ENCODE measurements at regions not wholly inside any gene's neighbourhood (a gene's known extent, or its start where the extent isn't known, plus 50 kb on each side); places are given as distances from the start of the nearest gene placed in this dataset.

- Histone ChIP-seq H3K27ac (ENCODE audit: low read depth in 2 of 2, low read length in 2 of 2) (no peak overlapping the region), H3K9ac (ENCODE audit: low read length in 3 of 3) (no peak overlapping the region), H3K36me3 (ENCODE audit: control insufficient read depth in 2 of 3, insufficient read depth in 3 of 3, low read length in 3 of 3) (no peaks in the 10 kb centered on the region), H3K4me3 (ENCODE audit: low read length in 3 of 3) (no peak overlapping the region), H3K4me1 (ENCODE audit: control insufficient read depth in 2 of 3, insufficient read depth in 2 of 3, low read depth in 1 of 3, low read length in 3 of 3) (no peaks in the 10 kb centered on the region), H3K9me3 (ENCODE audit: control insufficient read depth in 2 of 3, insufficient read depth in 1 of 3, low read length in 3 of 3) (no peaks in the 10 kb centered on the region), H3K27me3 (ENCODE audit: control insufficient read depth, insufficient read depth, low read length) (no peaks in the 10 kb centered on the region)
- TF ChIP-seq, protein P1, sequence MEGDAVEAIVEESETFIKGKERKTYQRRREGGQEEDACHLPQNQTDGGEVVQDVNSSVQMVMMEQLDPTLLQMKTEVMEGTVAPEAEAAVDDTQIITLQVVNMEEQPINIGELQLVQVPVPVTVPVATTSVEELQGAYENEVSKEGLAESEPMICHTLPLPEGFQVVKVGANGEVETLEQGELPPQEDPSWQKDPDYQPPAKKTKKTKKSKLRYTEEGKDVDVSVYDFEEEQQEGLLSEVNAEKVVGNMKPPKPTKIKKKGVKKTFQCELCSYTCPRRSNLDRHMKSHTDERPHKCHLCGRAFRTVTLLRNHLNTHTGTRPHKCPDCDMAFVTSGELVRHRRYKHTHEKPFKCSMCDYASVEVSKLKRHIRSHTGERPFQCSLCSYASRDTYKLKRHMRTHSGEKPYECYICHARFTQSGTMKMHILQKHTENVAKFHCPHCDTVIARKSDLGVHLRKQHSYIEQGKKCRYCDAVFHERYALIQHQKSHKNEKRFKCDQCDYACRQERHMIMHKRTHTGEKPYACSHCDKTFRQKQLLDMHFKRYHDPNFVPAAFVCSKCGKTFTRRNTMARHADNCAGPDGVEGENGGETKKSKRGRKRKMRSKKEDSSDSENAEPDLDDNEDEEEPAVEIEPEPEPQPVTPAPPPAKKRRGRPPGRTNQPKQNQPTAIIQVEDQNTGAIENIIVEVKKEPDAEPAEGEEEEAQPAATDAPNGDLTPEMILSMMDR (IDR thresholded peaks at IDR 0.05; ENCODE audit: borderline replicate concordance, extremely low read depth, insufficient read depth), result no peak
- DNase-seq (no peak), FAIRE-seq (no peak)
- intact Hi-C loops (cut with DNase I), result no loop called here
Measured at GRCh38 chr2:33671198-33671597, 72.1 kb upstream of the FAM98A start.

DNA sequence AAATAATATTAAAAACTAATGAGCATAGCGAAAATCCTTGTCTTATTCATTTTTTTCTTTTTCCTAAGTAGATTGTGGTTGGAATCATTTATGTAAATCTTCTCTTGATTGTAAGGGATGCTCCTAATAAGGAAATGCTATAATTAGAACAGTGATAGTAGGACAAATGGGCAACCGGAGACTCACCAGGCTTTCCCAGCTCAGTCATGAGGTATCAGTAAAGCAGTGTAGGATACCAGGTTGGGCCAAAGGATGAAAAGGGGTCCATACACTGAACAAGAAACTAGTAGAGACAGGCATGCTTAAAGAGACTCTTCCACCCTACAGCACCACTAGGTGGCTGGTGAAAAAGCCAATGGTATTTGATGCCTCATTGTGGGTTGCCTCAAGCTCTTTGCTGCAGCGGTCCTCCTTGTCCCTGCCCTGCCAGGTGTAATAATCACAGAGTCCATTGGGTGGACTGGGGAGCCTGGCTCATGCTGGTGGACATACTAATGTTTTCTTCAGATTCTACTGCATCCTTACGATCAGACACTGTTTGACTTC lies 71.4 kb upstream of the FAM98A start:
- H3K4me1 ChIP-seq (ENCODE audit: control insufficient read depth in 2 of 3, insufficient read depth in 2 of 3, low read depth in 1 of 3, low read length in 3 of 3), result no peaks in the 10 kb centered on the region
- H3K9me3 ChIP-seq (ENCODE audit: control insufficient read depth in 2 of 3, insufficient read depth in 1 of 3, low read length in 3 of 3), result no peaks in the 10 kb centered on the region
- no peaks in the 10 kb centered on the region for H3K27me3 ChIP-seq (ENCODE audit: control insufficient read depth, insufficient read depth, low read length)
- TF ChIP-seq, protein P1 (IDR thresholded peaks at IDR 0.05; ENCODE audit: borderline replicate concordance, extremely low read depth, insufficient read depth), result no peak
- DNase-seq (no peak), FAIRE-seq (no peak)
- H3K9ac ChIP-seq (ENCODE audit: low read length in 3 of 3), result no peak overlapping the region
- intact Hi-C loops (cut with DNase I), result no loop called here
- H3K36me3 ChIP-seq (ENCODE audit: control insufficient read depth in 2 of 3, insufficient read depth in 3 of 3, low read length in 3 of 3), result no peaks in the 10 kb centered on the region
- H3K27ac ChIP-seq (ENCODE audit: low read depth in 2 of 2, low read length in 2 of 2), result no peak overlapping the region
- H3K4me3 ChIP-seq (ENCODE audit: low read length in 3 of 3), result no peak overlapping the region

- Histone ChIP-seq H3K4me1 (ENCODE audit: control insufficient read depth in 2 of 3, insufficient read depth in 2 of 3, low read depth in 1 of 3, low read length in 3 of 3) (no peaks in the 10 kb centered on the region), H3K27ac (ENCODE audit: low read depth in 2 of 2, low read length in 2 of 2) (no peak overlapping the region), H3K9me3 (ENCODE audit: control insufficient read depth in 2 of 3, insufficient read depth in 1 of 3, low read length in 3 of 3) (peaks cover 0 to 7% (median 0%) of the 10 kb centered on the region in 3 donors), H3K27me3 (ENCODE audit: control insufficient read depth, insufficient read depth, low read length) (no peaks in the 10 kb centered on the region), H3K4me3 (ENCODE audit: low read length in 3 of 3) (no peak overlapping the region), H3K36me3 (ENCODE audit: control insufficient read depth in 2 of 3, insufficient read depth in 3 of 3, low read length in 3 of 3) (no peaks in the 10 kb centered on the region), H3K9ac (ENCODE audit: low read length in 3 of 3) (no peak overlapping the region)
- no peak for DNase-seq
- no peak for FAIRE-seq
- intact Hi-C loops (cut with DNase I), result no loop called here
- TF ChIP-seq, protein P1 (IDR thresholded peaks at IDR 0.05; ENCODE audit: borderline replicate concordance, extremely low read depth, insufficient read depth), result no peak
Measured at GRCh38 chr2:33666879-33667278, 67.8 kb upstream of the FAM98A start.

DNA sequence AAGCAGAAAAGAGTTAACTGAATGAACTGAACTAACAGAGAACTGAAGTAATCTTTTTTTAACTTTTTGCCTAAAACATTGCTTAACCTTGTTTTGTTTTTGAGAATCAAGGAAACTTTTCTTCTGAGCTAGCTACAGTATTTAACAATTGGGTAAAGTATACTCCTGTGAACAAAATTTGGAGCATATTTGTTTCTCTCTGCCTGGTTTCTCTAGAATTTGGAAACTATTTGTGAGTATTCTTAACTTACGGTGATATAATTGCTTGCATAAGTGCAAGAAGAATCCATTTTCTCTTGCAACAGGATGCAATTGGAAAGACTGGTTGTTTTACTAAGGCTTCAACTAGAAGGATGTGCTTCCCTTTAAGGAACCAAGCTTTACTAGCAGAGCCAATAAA lies 65.9 kb upstream of the FAM98A start:
- FAIRE-seq, result no peak
- Histone ChIP-seq H3K9ac (ENCODE audit: low read length in 3 of 3) (no peak overlapping the region), H3K36me3 (ENCODE audit: control insufficient read depth in 2 of 3, insufficient read depth in 3 of 3, low read length in 3 of 3) (no peaks in the 10 kb centered on the region), H3K4me1 (ENCODE audit: control insufficient read depth in 2 of 3, insufficient read depth in 2 of 3, low read depth in 1 of 3, low read length in 3 of 3) (no peaks in the 10 kb centered on the region), H3K4me3 (ENCODE audit: low read length in 3 of 3) (no peak overlapping the region), H3K27ac (ENCODE audit: low read depth in 2 of 2, low read length in 2 of 2) (no peak overlapping the region), H3K27me3 (ENCODE audit: control insufficient read depth, insufficient read depth, low read length) (no peaks in the 10 kb centered on the region), H3K9me3 (ENCODE audit: control insufficient read depth in 2 of 3, insufficient read depth in 1 of 3, low read length in 3 of 3) (peaks cover 0 to 7% (median 0%) of the 10 kb centered on the region in 3 donors)
- DNase-seq, result no peak
- TF ChIP-seq, protein P1 (IDR thresholded peaks at IDR 0.05; ENCODE audit: borderline replicate concordance, extremely low read depth, insufficient read depth), result no peak
- intact Hi-C loops (cut with DNase I), result no loop called here

All from kidney (tissue), 13 donors.